HG03565 (cell line): ENCODE measurements at regions not wholly inside any gene's neighbourhood (a gene's known extent, or its start where the extent isn't known, plus 50 kb on each side); places are given as distances from the start of the nearest gene placed in this dataset.
"Not testable (repeated sequence)": the region's sequence is repeated elsewhere in the genome, so short reads cannot be mapped to it uniquely, and the experiment has no call there.

Source experiments
- ATAC-seq: cut with Tn5 transposase; IDR thresholded peaks from one replicate; pipeline ENCODE4 v1.9.1; 2021; ENCODE audit warnings: mild to moderate bottlenecking, moderate library complexity; ENCODE audit not compliant: unreplicated experiment

DNA sequence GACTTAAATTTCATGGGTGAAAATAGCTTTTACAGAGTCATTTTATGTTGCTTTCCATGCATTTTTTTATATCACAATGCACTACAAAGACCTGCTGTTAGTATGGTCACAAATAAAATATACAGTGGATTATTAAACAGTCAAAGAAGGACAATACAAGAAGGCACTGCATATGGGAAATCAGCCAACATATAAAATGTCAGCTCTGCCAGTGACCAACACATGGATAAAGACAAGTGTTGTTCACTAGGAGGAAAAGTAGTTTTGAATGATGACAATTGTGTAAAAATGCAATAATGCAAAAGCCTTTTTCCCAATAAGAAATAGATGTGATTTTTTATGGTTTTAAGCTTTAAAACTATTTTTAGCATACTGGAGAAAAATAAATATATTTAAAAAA is 425.3 kb upstream of the CBLB start:
- no peak for ATAC-seq

DNA sequence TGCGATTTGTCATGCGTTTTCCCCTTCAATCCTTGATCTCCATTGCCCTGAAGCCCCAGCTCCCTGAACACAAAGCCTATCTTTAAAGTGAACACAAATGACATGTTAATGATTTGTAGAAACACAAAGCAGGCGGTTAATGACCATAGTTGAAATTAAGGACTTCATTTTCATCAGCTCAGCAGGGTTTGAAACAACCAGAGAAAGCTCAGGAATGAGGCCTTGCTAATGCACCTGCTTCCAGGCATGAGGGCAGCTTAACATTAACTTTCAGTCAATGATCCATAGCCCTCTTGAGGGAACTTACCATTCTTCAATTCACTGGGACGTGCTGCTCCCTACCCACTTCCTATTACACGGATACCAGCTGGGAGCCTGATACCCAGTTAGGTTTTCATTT is 427.2 kb upstream of the CBLB start:
- ATAC-seq: no peak

DNA sequence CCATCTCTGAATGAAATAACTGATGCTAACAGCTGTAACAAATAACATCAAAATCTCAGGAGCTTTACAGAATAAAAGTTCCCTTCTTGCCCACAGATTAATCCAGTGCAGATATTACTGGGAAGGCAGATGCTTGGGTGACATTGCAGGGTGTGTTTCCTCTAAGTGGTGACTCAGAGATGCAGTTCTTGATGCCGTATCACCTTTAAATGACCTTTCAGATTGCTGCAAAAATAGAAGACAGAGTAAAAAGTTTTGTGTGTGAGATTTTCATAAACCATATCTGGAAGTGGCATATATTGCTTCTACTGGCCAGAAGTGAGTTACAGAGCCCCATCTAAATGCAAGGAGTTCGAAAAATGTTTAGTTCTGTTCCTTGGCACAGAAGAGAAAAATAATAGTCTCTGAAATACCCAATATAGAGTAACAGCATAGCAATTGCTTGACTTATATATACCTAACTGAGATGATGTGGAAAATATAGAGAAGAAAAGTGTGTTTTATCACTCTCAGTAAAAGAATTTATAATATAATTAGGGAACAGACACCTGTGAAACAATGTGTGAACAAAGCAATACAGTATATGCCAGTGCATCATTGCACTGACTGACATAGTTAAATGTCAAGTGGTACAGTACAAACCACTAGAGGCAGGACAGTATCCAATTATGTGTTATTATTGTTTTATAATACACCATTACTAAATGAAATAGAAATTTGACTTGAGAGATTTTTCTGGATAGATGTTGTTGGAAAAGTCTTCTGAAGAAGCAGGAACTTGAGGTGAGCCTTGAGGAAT is 430.7 kb upstream of the CBLB start:
- ATAC-seq: peak; percentile 56

DNA sequence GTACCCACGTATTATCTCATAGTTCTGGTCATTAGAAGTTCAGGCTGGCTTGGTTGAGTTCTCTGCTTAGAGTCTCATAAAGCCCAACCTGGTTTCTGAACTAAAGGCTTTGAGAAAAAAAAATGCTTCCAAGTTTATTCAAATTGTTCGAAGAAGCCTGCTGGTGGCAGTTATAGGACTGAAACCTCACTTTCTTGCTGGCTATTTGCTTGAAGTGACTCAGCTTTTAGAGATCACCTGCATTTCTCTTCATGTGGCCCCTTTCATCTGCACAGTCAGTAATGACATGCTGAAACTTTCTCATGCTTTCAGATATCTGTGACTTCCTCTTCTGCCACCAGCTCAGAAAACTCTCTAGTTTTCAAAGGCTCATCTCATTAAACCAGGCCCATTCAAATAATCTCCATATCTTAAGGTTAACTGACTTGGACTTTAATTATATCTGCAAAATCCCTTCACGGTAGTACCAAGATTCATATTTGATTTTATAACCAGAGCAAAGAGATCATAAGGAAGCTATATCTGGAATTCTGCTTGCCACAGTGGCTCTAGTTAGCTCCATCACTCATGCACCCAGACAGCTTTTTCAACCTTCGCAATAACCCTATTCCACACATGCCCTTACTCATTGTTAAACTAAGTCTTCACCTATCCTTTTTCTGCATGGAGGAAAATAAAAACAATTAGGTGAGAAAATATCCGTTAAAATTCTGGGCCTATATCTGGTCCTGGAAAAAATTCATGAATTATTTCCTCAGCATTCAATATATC is 433.8 kb upstream of the CBLB start:
- peak; percentile 88 for ATAC-seq

DNA sequence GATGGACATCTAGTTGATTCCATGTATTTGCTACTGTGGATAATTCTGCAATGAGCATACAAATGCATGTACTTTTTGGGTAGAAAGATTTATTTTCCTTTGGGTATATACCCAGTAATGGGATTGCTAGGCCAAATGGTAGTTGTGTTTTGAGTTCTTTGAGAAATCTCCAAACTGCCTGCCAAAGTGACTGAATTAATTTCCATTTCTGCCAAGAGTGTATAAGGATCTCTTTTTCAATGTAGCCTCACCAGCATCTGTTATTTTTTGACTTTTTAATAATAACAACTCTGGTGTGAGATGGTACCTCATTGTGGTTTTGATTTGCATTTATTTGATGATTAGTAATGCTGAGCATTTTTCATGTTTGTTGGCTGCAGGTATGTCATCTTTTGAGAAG is 435.0 kb upstream of the CBLB start:
- no peak for ATAC-seq

DNA sequence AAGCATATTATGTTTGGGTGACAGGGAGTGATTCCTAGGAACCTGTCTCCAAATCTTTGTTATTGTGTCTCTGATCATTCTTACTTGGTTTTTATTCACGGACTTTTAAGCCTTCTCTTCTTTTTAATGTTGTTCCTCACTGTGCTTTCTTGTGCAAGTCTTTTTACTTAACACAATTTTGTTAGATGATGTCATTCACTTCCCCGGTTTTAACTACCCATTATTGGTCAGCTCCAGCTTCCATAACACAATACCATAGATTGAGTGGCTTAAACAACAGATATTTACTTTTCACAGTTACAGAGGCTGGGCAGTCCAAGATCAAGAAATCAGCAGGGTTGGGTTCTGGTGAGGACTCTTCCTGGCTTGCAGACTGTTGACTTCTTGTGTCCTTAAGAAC is 436.3 kb upstream of the CBLB start:
- ATAC-seq: no peak

DNA sequence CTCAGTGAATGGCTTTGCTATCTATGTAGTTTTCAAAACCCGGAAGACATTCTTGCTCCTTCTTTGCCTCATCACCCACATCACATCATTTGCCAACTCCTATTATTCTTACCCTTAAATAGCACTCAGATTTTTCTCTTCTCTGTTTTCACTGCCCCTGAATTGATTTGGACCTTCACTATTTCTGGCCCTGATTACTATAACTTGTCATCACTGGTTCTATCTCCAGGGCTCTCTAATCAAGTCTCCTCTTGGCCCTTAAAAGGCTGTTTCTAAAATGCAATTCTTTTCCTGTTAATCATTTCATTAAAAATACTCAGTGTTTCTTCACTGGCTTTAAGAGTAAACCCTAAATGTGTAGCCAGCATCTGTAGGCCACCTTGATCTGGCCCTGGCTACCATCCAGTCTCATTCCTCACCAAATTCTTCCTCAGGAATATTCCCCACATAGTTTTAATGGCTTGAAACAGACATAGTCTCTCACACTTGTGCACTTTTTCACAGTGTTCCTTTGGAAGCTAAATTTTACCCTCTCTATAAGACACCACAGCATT is 437.1 kb upstream of the CBLB start:
- ATAC-seq: no peak

DNA sequence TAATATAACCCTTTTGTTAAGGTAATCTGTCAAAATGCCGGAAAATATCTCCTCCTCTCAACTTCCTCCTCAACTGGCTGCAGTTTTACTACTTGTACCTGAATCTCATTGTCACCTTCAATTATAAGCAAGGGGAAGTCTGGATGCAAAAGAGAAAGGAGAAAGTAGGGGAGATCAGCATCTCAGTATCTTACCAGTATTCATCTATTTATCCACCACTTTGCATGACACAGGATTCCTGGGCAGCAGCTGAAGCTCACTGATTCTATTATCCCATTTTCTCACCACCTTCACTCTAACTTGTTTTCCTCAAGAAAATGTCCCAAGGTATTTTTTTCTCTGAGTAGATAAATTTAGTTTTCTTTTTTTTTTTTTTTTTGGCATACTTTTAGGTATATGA is 440.5 kb upstream of the CBLB start:
- no peak for ATAC-seq

DNA sequence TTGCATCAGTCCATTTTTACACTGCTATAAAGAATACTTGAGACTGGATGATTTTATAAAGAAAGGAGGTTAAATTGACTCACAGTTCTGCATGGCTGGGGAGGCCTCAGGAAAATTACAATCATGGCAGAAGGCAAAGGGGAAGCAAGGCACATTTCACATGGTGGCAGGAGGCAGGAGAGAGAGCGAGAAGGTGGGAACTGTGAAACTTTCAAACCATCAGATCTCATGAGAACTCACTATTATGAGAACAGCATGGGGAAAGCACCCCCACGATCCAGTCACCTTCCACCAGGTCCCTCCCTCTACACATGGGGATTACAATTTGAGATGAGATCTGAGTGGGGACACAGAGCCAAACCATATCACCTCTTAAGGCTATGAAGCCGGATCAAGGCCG is 441.0 kb upstream of the CBLB start:
- ATAC-seq: not testable (repeated sequence)

DNA sequence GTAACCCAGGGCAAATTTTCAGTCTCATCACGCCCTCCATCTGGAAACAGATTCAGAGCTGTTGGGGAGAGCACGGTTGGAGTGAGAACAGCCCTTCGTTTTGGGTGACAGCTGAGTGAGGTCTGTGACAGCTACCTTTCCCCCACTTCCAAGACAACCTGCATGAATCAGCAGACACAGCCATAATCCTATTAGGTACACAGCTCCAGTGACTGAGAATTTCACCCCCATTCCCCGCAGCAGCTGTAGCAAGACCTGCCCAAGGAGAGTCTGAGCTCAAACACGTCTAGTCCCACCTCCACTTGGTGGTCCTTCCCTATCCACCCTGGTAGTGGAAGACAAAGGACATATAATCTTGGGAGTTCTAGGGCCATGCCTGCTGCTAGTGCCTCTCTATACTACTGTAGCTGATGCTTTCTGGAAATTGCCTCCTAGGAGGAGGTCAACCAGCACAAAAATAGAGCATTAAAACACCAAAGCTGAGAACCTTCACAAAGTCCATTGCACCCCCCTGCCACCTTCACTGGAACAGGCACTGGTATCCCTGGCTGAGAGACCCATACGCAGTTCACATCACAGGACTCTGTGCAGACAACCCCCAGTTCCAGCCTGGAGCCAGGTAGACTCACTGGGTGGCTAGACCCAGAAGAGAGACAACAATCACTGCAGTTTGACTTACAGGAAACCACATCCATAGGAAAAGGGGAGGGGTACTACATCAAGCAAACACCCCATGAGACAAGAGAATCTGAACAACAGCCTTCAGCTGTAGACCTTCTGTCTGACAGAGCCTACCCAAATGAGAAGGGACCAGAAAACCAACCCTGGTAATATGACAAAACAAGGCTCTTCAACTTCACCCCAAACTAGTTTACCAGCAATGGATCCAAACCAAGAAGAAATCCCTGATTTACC is 448.6 kb upstream of the CBLB start:
- no peak for ATAC-seq

DNA sequence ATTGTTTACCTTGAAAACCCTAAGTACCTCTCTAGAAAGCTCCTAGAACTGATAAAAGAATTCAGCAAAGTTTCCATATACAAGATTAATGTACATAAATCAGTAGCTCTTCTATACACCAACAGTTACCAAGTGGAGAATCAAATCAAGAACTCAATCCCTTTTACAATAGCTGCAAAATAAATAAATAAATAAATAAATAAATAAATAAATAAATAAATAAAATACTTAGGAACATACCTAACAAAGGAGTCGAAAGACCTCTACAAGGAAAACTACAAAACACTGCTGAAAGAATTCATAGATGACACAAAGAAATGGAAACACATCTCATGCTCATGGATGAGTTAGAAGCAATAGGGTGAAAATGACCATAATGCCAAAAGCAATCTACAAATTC is 452.6 kb upstream of the CBLB start:
- not testable (repeated sequence) for ATAC-seq

DNA sequence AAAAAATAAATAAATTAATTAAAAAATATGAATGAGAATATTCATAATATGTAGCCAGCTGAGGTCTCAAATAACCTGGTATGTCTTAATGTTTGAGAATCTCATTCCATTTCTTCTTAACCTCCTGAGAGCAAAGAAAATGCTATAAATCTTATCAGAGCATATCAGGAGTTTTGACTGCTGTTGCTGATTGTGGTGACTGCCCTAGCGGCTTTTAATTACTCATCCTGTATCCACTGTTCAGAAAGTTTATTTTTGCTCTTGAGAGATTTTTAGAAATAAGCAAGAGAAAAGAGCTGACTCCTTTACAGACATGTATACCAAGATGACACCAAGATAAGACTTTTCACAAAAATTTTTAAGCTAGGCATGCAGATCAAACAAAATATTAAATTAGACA is 454.8 kb upstream of the CBLB start:
- no peak for ATAC-seq

DNA sequence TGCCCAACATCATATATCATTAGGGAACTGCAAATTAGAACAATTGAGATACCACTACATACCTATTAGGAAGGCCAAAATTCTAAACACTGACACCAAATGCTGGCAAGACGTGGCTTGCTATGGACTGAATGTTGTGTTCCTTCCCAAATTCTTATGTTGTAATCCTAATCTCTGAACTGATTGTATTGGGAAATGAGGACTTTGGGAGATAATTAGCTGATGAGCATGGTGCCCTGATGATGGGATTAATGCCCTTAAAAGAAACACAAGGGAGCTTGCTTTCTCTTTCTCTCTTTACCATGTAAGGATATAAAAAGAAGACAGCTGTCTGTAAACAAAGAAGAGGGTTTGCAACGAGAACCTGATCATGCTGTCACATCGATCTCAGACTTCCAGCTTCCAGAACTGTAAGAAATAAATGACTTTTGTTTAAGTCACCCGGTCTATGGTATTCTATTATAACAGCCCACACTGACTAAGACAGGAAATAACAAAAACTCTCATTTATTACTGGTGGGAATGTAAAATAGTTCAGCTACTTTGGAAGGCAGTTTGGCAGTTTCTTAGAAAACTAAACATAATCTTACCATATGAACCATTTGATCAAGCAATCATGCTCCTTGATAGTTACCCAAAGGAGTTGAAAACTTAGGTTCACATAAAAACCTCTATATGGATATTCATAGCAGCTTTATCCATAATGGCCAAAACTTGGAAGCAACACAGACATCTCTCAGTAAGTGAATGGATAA is 458.3 kb upstream of the CBLB start:
- no peak for ATAC-seq

DNA sequence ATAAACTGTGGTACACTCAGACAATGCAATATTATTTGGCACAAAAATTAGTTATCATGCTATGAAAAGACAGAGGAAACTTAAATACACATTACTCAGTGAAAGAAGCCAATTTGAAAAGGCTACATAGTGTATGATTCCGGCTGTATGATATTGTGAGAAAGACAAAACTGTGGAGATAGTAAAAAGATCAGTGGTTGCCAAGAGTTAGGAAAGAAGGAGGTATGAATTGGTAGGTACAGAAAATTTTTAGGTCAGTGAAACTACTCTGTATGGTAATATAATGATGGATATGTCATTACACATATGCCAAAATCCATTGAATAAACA is 458.8 kb upstream of the CBLB start:
- ATAC-seq: no peak

DNA sequence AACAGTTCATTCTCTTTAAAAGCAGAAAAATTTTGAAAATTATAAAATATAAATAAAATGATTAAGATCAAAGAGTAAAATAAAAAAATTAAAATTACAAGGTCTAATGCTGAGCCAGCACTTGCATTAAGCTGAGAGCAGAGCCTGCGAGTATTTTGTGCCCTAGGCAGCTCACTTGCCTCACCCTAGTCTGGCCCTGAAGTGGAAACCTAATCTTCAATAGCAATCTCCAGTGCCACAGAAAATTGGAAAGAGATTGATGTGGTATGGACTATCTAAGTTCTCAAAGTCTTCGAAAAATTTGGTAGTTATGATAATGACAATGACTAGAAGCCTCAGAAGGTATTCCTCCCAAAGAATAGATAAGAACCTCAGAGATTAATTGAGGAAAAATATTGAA is 459.4 kb upstream of the CBLB start:
- no peak for ATAC-seq

DNA sequence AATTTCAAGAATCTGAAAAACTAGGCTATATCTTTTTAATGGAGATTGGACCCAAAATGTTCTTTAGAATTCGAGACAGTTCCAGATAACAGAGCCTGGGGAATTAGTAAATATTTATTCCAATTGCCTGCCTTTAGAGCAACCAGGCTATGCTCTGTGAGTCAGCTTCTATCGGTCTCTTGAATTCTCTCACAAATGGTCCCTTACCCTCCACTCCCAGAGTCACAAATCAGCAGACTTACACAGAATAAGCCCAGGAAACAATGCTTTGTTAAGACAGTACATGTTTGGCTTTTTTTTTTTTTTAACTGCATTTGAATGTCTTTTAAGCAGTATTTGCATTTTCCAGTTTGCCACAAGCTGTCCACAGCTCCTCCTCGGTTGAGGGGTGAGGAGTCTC is 460.7 kb upstream of the CBLB start:
- no peak for ATAC-seq

DNA sequence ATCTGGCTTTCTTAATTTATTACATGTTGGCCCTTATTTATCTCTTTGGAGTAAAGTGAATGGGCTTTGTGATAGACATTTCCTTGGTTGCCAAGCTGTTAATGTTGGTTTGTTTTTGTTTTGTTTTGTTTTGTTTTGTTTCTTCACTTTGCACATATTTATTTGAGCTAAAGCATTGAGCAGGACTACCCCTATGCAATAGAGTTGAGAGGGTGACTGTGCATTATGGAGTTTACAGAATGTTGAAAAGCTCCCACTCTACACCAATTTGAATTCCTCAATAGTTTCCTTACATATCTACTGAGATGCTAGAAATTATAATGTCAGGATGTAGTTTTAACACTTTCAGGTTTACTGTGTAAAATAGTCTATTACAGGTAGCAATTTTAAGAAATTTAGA is 462.8 kb upstream of the CBLB start:
- no peak for ATAC-seq

DNA sequence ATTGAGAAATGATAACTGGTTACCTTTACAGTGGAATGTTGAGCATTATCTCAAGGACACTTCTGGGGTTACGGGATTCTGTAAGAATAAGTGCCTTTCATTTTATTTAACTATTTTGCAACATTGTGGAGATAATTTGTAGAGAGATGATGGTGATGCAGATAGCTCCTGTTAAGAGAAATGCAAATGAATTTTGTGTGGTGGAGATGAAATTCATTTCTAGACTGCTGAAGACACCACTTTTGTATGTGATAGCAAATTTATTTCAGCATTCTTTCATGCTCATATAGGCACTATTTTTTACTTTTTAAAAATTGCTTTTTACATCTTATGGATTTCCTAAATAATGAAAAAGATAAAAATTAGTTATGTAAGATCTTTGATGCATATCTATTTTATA is 463.3 kb upstream of the CBLB start:
- ATAC-seq: no peak

DNA sequence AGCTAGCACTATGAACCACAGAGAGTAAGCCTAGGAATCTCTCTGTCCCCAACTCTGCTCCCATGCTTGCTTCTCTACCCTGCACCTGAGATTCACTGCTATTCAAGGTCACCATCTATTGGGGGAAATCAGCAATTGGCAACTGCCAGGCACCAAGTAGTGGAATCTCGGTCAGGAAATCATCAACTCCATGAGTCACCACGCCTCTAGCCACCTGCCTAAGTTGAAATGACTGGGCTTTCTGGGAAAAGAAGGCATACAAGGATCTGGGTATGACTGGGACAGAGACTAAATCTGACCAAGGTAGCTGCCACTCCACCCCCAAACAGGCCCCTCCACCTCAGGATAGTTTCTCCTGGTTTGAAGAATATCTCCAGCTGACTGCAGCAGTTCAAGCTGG is 464.1 kb upstream of the CBLB start:
- ATAC-seq: no peak

DNA sequence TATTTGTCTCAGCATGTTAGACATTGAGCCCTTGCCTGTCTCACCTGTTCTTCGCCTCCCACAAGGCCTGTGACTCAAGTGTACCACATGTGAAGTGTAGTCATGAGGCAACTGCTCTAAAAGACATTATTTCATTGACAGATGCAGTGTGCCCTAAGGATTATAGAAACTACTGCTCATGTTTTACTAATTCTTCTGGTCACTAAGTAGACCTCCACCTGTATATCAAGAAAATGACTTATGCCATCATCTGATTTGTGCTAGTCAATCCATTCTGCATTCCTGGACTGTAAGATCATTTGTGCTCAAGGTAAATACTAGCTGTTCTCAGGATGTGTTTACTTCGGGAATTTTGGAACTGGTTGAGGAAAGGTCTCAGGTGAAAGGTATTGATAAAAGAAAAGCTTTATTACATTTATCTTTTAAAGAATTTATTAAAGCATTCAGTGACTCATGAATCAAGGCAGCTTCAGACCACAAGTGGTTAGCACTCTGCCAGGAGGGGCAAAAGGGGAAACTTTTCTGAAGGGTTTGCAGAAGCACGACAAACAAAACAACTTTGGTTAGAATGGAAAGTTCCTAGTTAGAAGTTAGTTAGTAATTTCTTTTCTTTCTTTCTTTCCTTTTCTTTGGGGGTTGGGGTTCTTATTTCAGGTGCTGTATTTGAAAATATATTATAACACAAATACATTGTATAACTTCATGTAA is 465.3 kb upstream of the CBLB start:
- peak; percentile 32 for ATAC-seq
